OCI-LY1 (cell line): ENCODE measurements at regions not wholly inside any gene's neighbourhood (a gene's known extent, or its start where the extent isn't known, plus 50 kb on each side); places are given as distances from the start of the nearest gene placed in this dataset.

ENCODE experiments used
- H2AFZ ChIP-seq: fragments of 200-600 bp; sonication (generic), shearing (Covaris generic); 2 replicates; pipeline ENCODE4 v1.6.0; 2014; ENCODE audit warnings: antibody characterized with exemption, mild to moderate bottlenecking, low read length
- H3F3A ChIP-seq: fragments of 200-600 bp; sonication (generic), shearing (Covaris generic); 2 replicates; pipeline ENCODE4 v1.6.0; 2014; ENCODE audit warnings: mild to moderate bottlenecking, antibody characterized with exemption, low read length, moderate library complexity; ENCODE audit not compliant: insufficient read depth
- H3K27ac ChIP-seq: fragments of 200-600 bp; sonication (generic); 2 replicates; pipeline ENCODE4 v1.5.1; 2014; ENCODE audit warnings: low read length, mixed run types, mild to moderate bottlenecking, low read depth; ENCODE audit not compliant: poor library complexity, severe bottlenecking
- H3K27me3 ChIP-seq: fragments of 200-600 bp; sonication (generic); 2 replicates; pipeline ENCODE4 v1.6.0; 2014; ENCODE audit warnings: antibody characterized with exemption, mild to moderate bottlenecking, low read length, moderate library complexity; ENCODE audit not compliant: insufficient read depth
- H3K36me3 ChIP-seq: fragments of 200-600 bp; sonication (generic); 2 replicates; pipeline ENCODE4 v1.6.1; 2014; ENCODE audit warnings: mild to moderate bottlenecking, antibody characterized with exemption, low read length, moderate library complexity, mixed read lengths; ENCODE audit not compliant: insufficient read depth
- H3K4me1 ChIP-seq: fragments of 200-600 bp; sonication (generic); 2 replicates; pipeline ENCODE4 v1.5.1; 2014; ENCODE audit warnings: mild to moderate bottlenecking, low read length, moderate library complexity; ENCODE audit not compliant: insufficient read depth, severe bottlenecking
- H3K4me2 ChIP-seq: fragments of 200-600 bp; sonication (generic), shearing (Covaris generic); 2 replicates; pipeline ENCODE4 v1.6.1; 2014; ENCODE audit warnings: low read length
- H3K4me3 ChIP-seq: fragments of 200-600 bp; sonication (generic); 2 replicates; pipeline ENCODE4 v1.5.1; 2014; ENCODE audit warnings: low read length, low read depth, mild to moderate bottlenecking, mixed read lengths; ENCODE audit not compliant: poor library complexity, severe bottlenecking
- H3K79me2 ChIP-seq: fragments of 200-600 bp; shearing (Covaris generic); 2 replicates; pipeline ENCODE4 v1.6.1; 2016; ENCODE audit warnings: mixed run types, low read length, mixed read lengths; ENCODE audit not compliant: insufficient read depth
- H3K9ac ChIP-seq: fragments of 200-600 bp; sonication (generic), shearing (Covaris generic); 2 replicates; pipeline ENCODE4 v1.6.1; 2014; ENCODE audit warnings: mild to moderate bottlenecking, low read length, mixed read lengths
- H3K9me2 ChIP-seq: fragments of 200-600 bp; sonication (generic), shearing (Covaris generic); 2 replicates; pipeline ENCODE4 v1.6.1; 2014; ENCODE audit warnings: low read depth, mild to moderate bottlenecking, low read length, mixed read lengths
- H3K9me3 ChIP-seq: fragments of 200-600 bp; shearing (Covaris generic); 2 replicates; pipeline ENCODE4 v1.6.1; 2014; ENCODE audit warnings: low read length, mixed read lengths
- H4K20me1 ChIP-seq: fragments of 200-600 bp; sonication (generic), shearing (Covaris generic); 2 replicates; pipeline ENCODE4 v1.6.0; 2016; ENCODE audit warnings: mild to moderate bottlenecking, low read length; ENCODE audit not compliant: insufficient read depth
- CTCF ChIP-seq: fragments of 200-600 bp; sonication (generic), shearing (Covaris generic); IDR thresholded peaks from 2 replicates; pipeline ENCODE4 v1.5.1; 2017; ENCODE audit warnings: mild to moderate bottlenecking, antibody characterized with exemption, low read length, moderate library complexity, mixed read lengths
- EZH2 ChIP-seq: fragments of 200-600 bp; sonication (generic), shearing (Covaris generic); IDR thresholded peaks from 2 replicates; pipeline ENCODE4 v1.8.0; 2017; ENCODE audit warnings: borderline replicate concordance, mixed run types, mild to moderate bottlenecking, antibody characterized with exemption, low read length, moderate library complexity, mixed read lengths

- Histone ChIP-seq H3K79me2 (no peaks in the 10 kb centered on the region), H3K36me3 (no peaks in the 10 kb centered on the region), H3K9ac (no peak overlapping the region), H3K27me3 (no peaks in the 10 kb centered on the region), H3K4me3 (no peak overlapping the region), H4K20me1 (no peaks in the 10 kb centered on the region), H3K4me2 (no peak overlapping the region), H3K9me3 (no peaks in the 10 kb centered on the region), H3K9me2 (no peaks in the 10 kb centered on the region), H3K27ac (no peak overlapping the region), H2AFZ (no peak overlapping the region), H3F3A (no peaks in the 10 kb centered on the region), H3K4me1 (no peaks in the 10 kb centered on the region)
- TF ChIP-seq EZH2, result no peak
- no peak for TF ChIP-seq CTCF
These were observed 947.9 kb downstream of the DTWD2 start for GRCh38 chr5:118040496-118040895.

GRCh38 chr5:118033686-118034338 is 954.5 kb downstream of the DTWD2 start:
- no peaks in the 10 kb centered on the region for H3K4me1 ChIP-seq
- H3K9me3 ChIP-seq, result no peaks in the 10 kb centered on the region
- TF ChIP-seq EZH2 (no peak), CTCF (no peak)
- no peaks in the 10 kb centered on the region for H3F3A ChIP-seq
- no peaks in the 10 kb centered on the region for H3K36me3 ChIP-seq
- no peaks in the 10 kb centered on the region for H3K79me2 ChIP-seq
- no peak overlapping the region for H3K27ac ChIP-seq
- no peaks in the 10 kb centered on the region for H3K9me2 ChIP-seq
- no peak overlapping the region for H2AFZ ChIP-seq
- no peaks in the 10 kb centered on the region for H4K20me1 ChIP-seq
- no peak overlapping the region for H3K4me3 ChIP-seq
- H3K4me2 ChIP-seq, result no peak overlapping the region
- no peaks in the 10 kb centered on the region for H3K27me3 ChIP-seq
- no peak overlapping the region for H3K9ac ChIP-seq

- Histone ChIP-seq H3K4me2 (no peak overlapping the region), H3K9me2 (no peaks in the 10 kb centered on the region), H4K20me1 (no peaks in the 10 kb centered on the region)
These were observed 958.5 kb downstream of the DTWD2 start for GRCh38 chr5:118029807-118030206.

More at GRCh38 chr5:118029807-118030206, 958.5 kb downstream of the DTWD2 start:
- no peaks in the 10 kb centered on the region for H3K36me3 ChIP-seq
- TF ChIP-seq CTCF, result no peak
- no peak for TF ChIP-seq EZH2
- no peaks in the 10 kb centered on the region for H3K27me3 ChIP-seq
- H3K9me3 ChIP-seq, result no peaks in the 10 kb centered on the region
- H3K79me2 ChIP-seq, result no peaks in the 10 kb centered on the region
- no peak overlapping the region for H3K9ac ChIP-seq
- no peak overlapping the region for H3K4me3 ChIP-seq
- no peaks in the 10 kb centered on the region for H3F3A ChIP-seq
- H3K4me1 ChIP-seq, result no peaks in the 10 kb centered on the region
- no peak overlapping the region for H3K27ac ChIP-seq
- H2AFZ ChIP-seq, result no peak overlapping the region
